GM18505 (cell line): ENCODE measurements at regions not wholly inside any gene's neighbourhood (a gene's known extent, or its start where the extent isn't known, plus 50 kb on each side); places are given as distances from the start of the nearest gene placed in this dataset.

Experiments used
- ATAC-seq: cut with Tn5 transposase; IDR thresholded peaks from one replicate; pipeline ENCODE4 v1.9.1; 2021; ENCODE audit not compliant: unreplicated experiment
- POLR2A ChIP-seq: IDR thresholded peaks from 4 replicates; pipeline ENCODE4 v1.6.1; 2011; ENCODE audit warnings: borderline replicate concordance; ENCODE audit not compliant: insufficient read depth, insufficient read length; ENCODE audit errors: extremely low read depth

DNA sequence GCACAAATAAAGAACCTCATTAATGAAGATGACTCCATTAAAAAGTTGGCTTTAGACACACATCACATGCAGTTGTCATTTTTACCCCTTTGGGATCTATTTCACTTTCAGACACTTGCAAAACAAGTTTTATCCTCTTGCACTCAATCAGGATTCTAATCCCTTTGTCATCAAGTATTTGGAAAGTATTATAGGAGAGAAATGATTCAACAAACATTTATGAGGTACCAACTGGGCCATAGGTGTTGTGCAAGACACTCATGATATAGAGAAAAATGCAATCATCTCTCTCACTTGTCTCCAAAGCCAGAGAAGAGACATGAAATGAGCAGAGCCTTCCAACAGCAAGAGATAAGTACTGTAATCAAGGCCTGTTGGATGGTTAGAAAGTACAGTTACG is 327.7 kb downstream of the RMST start:
- ATAC-seq = no peak
- TF ChIP-seq POLR2A = no peak

DNA sequence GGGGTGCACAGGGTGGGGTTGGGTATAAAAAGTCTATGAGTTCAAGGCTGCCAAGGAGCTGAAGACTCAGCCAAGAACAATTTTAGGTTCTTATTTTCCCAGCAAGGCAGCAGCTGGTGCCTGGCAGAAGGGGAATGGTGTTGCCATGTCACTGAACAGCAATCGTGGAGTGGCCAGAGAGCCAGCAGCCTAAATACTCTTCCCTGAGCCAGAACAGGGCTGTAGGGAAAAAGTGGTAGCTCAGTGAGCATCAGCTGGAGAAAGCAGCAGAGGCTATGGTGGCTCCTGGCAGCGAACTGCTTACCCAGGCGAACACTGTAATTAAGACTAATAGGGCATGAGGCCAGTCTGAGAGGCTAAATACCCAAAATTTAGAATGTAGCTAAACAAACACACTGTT is 334.9 kb downstream of the RMST start:
- ATAC-seq = no peak
- no peak for TF ChIP-seq POLR2A

- TF ChIP-seq POLR2A = no peak
- no peak for ATAC-seq
These were observed 338.0 kb downstream of the RMST start for GRCh38 chr12:97800561-97800960.

- no peak for TF ChIP-seq POLR2A
- no peak for ATAC-seq
These were observed 339.0 kb downstream of the RMST start for GRCh38 chr12:97801471-97802059.

GRCh38 chr12:97805146-97805545 is 342.5 kb downstream of the RMST start:
- ATAC-seq = no peak
- TF ChIP-seq POLR2A = no peak

GRCh38 chr12:97813301-97813700 is 350.7 kb downstream of the RMST start:
- ATAC-seq = no peak
- no peak for TF ChIP-seq POLR2A

DNA sequence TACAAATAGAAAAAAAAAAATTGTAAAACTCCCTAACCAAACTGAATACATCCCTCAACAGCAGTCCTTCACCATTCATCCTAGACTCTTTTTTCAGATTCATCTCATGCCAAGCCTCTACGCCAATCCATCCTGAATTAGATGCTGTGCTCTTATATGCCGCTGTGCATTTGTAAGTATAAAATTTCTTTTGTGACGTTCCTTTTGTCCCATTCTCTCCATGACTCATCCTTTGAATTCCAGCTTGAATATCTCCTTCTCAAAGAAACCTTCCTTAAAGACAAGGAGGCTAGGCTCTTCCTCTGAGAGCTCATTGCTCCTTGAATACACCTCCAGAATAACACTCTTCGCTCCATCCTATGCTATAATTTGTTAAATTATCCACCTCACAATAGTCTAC is 359.2 kb downstream of the RMST start:
- no peak for TF ChIP-seq POLR2A

DNA sequence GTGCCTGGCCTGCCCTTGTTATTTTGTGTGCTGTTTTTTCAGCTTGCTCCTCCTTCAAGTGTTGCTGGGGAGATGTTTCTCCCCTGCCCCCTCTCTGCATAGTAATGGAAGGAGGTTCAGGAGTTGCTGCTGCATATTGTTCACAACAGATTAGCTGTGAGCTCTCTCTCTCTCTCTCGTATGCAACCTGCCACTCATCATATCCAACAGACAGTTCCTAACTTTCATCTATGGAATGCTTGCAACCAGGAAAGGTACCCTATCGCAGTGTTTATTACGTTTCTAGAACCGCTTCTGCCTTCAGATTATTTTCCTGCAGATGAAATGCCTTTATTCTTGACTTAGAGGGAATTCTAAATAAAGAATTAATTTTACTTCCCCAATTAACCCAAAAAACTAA is 372.9 kb downstream of the RMST start:
- TF ChIP-seq POLR2A = no peak
- no peak for ATAC-seq

More for the DNA sequence above, 359.2 kb downstream of the RMST start:
- ATAC-seq = no peak

DNA sequence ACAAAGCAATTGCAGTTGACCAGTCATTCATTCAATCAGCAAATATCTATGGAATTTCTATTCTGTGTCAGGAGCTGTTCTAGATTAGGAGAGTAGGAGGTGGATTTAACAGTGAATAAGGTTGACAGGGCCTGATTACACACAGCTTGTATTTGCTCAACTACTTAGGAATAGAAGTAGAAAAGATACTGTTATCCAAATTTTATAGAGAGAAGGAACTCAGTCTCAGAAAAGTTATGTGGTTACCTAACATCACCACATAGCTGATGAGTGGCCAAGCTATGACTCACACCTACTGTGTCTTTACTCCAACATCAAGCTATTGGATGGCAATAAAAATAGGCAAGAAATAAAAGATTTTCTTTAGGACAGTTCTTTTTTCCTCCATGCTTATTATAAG is 374.8 kb downstream of the RMST start:
- no peak for TF ChIP-seq POLR2A
- ATAC-seq = no peak

DNA sequence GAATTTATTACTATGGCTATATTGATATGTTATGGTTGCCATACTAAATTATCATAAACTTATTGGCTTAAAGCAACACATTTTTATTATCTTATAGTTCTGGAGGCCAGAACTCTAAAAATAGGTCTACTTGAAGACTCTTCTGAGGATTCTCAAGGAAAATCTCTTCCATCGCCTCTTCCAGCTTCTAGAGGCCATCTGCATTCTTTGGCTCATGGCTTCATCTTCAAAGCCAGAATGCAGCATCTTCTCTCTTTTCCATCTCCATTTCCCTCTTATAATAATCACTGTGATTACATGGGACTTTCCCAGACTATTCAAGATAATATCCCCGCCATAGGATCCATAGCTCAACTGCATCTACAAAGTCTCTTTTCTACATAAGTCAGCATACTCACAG is 385.4 kb downstream of the RMST start:
- no peak for TF ChIP-seq POLR2A

DNA sequence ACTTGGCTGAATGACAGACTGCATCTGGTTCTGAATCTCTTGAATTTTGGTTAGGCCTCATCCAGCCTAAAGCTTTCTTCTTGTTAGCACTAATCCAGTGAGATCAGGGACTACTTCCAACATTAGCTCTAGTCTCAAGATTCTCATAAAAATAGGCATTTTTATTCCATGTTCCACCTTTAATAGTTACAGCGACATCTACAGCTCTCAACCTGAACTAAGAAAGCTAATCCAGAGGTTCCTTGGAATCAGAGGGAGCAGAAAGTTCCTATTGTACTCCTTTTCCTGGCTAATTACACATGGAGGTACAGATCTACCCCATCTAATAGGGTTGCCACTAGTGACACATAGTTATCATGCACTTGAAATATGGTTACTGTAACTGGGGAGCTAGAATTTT is 391.9 kb downstream of the RMST start:
- TF ChIP-seq POLR2A = no peak
- ATAC-seq = no peak

More for the DNA sequence above, 385.4 kb downstream of the RMST start:
- ATAC-seq = no peak

GRCh38 chr12:97862072-97862471 is 399.5 kb downstream of the RMST start:
- no peak for ATAC-seq
- TF ChIP-seq POLR2A = no peak

GRCh38 chr12:97875064-97875463 is 412.5 kb downstream of the RMST start:
- no peak for ATAC-seq
- no peak for TF ChIP-seq POLR2A

DNA sequence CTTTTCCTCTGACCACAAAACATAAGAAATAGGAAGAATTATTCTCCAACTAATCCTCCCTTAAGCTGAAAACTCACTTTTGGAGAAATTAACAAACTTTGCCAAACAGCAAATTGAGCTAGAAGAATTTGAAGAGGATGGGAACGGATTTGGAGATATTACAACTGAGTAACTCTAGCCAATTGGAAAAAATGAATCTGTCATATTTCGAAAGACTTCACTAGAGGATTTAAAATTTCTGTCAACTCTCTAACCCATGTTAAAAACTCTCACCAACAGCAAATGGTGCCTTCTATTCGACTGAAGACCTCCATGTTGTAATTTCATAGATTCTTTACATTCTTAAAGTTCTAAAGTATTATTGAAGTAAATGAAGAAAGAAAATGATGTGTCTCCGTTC is 414.2 kb downstream of the RMST start:
- no peak for ATAC-seq
- TF ChIP-seq POLR2A = no peak

DNA sequence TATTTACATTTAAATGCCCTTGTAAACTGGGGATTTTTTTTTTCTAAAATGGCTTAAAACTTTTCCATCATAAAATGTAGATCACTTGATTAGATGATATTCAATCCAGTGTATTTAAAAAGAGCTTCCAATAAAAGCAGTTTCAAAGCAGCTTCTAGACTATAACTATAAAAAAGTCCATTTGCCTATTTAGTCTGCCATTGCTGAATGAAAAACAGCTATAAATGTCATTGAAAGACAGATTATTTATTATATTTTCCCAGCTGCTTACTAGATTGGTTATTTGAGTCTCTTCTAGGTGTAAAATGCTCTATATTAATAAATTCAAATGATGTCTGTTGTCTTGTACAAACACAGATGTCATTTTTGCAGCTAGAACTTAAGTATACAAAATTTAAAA is 414.8 kb downstream of the RMST start:
- TF ChIP-seq POLR2A = no peak
- ATAC-seq = no peak
